Endothelial cell of umbilical vein (primary cell): ENCODE measurements at regions not wholly inside any gene's neighbourhood (a gene's known extent, or its start where the extent isn't known, plus 50 kb on each side); places are given as distances from the start of the nearest gene placed in this dataset.

Experiments used
- BruUV-seq: library from RNA; stranded (reverse); fragments of 400-500 nt; replicated peaks from 2 replicates; lab custom pipeline; 2021; lab: Mats Ljungman, UMichigan
- CTCF ChIA-PET: fragments of 300-600, 350-600 bp; sonication (Branson Sonifier 250); formaldehyde crosslinking; loops from one replicate; lab custom pipeline; 2021; ENCODE audit warnings: antibody characterized with exemption, inconsistent platforms; lab: Charles Lee
- POLR2A ChIA-PET: fragments of 300-600, 350-600 bp; sonication (Branson Sonifier 250); formaldehyde crosslinking; loops from one replicate; lab custom pipeline; 2021; ENCODE audit warnings: antibody characterized with exemption, inconsistent platforms; lab: Charles Lee
- DNase-seq: peaks from one replicate; pipeline ENCODE4 v3.0.0-alpha.2; 2011; ENCODE audit warnings: low read depth, low spot score
- FAIRE-seq: peaks from 2 replicates; lab custom pipeline; 2011; peaks lifted over from hg19 to GRCh38; lab: Jason Lieb, UNC
- H2AFZ ChIP-seq: 2 replicates; pipeline ENCODE4 v1.6.0; 2012; ENCODE audit warnings: low read depth, low read length, control low read depth, inconsistent platforms
- H3K27ac ChIP-seq: 2 replicates; pipeline ENCODE4 v1.5.1; 2011; ENCODE audit warnings: low read depth, mild to moderate bottlenecking, control low read depth, low read length, moderate library complexity; ENCODE audit not compliant: insufficient read depth
- H3K27me3 ChIP-seq, 2 experiments: 2 replicates each; pipeline versions ENCODE4 v1.6.0 to v1.6.1; 2011; ENCODE audit warnings: low read length in 2 of 2, mixed read lengths in 1 of 2; ENCODE audit not compliant: control insufficient read depth in 2 of 2, insufficient read depth in 2 of 2
- H3K36me3 ChIP-seq, 2 experiments: 2 replicates in 1 of 2; 3 replicates in 1 of 2; pipeline ENCODE4 v1.5.1; 2011; ENCODE audit warnings: low read length in 2 of 2, mild to moderate bottlenecking in 1 of 2, moderate library complexity in 1 of 2; ENCODE audit not compliant: control insufficient read depth in 2 of 2, insufficient read depth in 2 of 2; ENCODE audit errors: extremely low read depth in 1 of 2
- H3K4me1 ChIP-seq: 3 replicates; pipeline ENCODE4 v1.5.1; 2011; ENCODE audit warnings: mild to moderate bottlenecking, low read length; ENCODE audit not compliant: control insufficient read depth, insufficient read depth; ENCODE audit errors: extremely low read depth
- H3K4me2 ChIP-seq: 2 replicates; pipeline ENCODE4 v1.6.1; 2011; ENCODE audit warnings: low read length, control low read depth, mixed read lengths; ENCODE audit not compliant: insufficient read depth
- H3K4me3 ChIP-seq, 3 experiments: fragments of 200-600 bp in 1 of 3; sonication (generic), shearing (Covaris generic) in 1 of 3; replicated peaks in 1 of 3; 2 replicates each; pipeline ENCODE4 v1.5.1; 2011 to 2016; ENCODE audit warnings: control low read depth in 3 of 3, low read length in 3 of 3, mild to moderate bottlenecking in 2 of 3, inconsistent platforms in 1 of 3, low read depth in 1 of 3, moderate library complexity in 1 of 3; ENCODE audit not compliant: insufficient read depth in 1 of 3
- H3K79me2 ChIP-seq: 2 replicates; pipeline ENCODE4 v1.6.0; 2012; ENCODE audit warnings: low read length, inconsistent platforms; ENCODE audit not compliant: control insufficient read depth, insufficient read depth
- H3K9ac ChIP-seq: replicated peaks from 2 replicates; pipeline ENCODE3; 2011; ENCODE audit warnings: low read length, control low read depth; ENCODE audit not compliant: insufficient read depth; ENCODE audit errors: extremely low read depth
- H3K9me1 ChIP-seq: replicated peaks from 3 replicates; pipeline ENCODE4 v1.6.0; 2011; ENCODE audit warnings: mild to moderate bottlenecking, low read length; ENCODE audit not compliant: control insufficient read depth, insufficient read depth; ENCODE audit errors: extremely low read depth
- H3K9me3 ChIP-seq: replicated peaks from 2 replicates; pipeline ENCODE4 v1.5.1; 2012; ENCODE audit warnings: low read length, inconsistent platforms; ENCODE audit not compliant: control insufficient read depth, insufficient read depth
- H4K20me1 ChIP-seq: replicated peaks from 2 replicates; pipeline ENCODE3; 2011; ENCODE audit warnings: mild to moderate bottlenecking, low read length; ENCODE audit not compliant: control insufficient read depth, insufficient read depth; ENCODE audit errors: extremely low read depth
- EZH2 ChIP-seq: IDR thresholded peaks from 2 replicates; pipeline ENCODE4 v1.6.1; 2012; ENCODE audit warnings: borderline replicate concordance, low read depth, mild to moderate bottlenecking, moderate library complexity, low read length, inconsistent platforms; ENCODE audit not compliant: severe bottlenecking
- FOS ChIP-seq: IDR thresholded peaks from 2 replicates; pipeline ENCODE4 v1.6.1; 2011; ENCODE audit warnings: mild to moderate bottlenecking, low read length, moderate library complexity, borderline replicate concordance; ENCODE audit not compliant: insufficient read depth
- GATA2 ChIP-seq: IDR thresholded peaks from 2 replicates; pipeline ENCODE4 v1.7.0; 2011; ENCODE audit warnings: low read depth, mild to moderate bottlenecking, moderate library complexity, mixed read lengths, low read length; ENCODE audit not compliant: insufficient read length, insufficient read depth
- JUN ChIP-seq: IDR thresholded peaks from 2 replicates; pipeline ENCODE4 v1.6.1; 2011; ENCODE audit warnings: borderline replicate concordance, low read depth; ENCODE audit not compliant: insufficient read length, insufficient read depth
- MYC ChIP-seq: IDR thresholded peaks from one replicate; pipeline ENCODE4 v1.6.1; 2011; ENCODE audit warnings: mild to moderate bottlenecking, low read depth, low read length
- POLR2A ChIP-seq: IDR thresholded peaks from 2 replicates; pipeline ENCODE4 v1.6.1; 2012; ENCODE audit warnings: low read depth, mild to moderate bottlenecking, control low read depth, low read length
- POLR2AphosphoS5 ChIP-seq: IDR thresholded peaks from 2 replicates; pipeline ENCODE4 v1.6.1; 2012; ENCODE audit warnings: low read depth, mild to moderate bottlenecking, control low read depth, low read length, moderate library complexity; ENCODE audit not compliant: insufficient read depth
- dilution Hi-C: fragments of 300-500 bp; cut with MboI; formaldehyde crosslinking; loops from one replicate; pipeline ENCODE4 v1.15.0; 2019; ENCODE audit warnings: low sequenced_read_pairs; ENCODE audit not compliant: extremely low pct_ligation_motif_present
- intact Hi-C: fragments of 100-400 bp; cut with micrococcal nuclease; formaldehyde crosslinking; loops from one replicate; pipeline ENCODE4 v1.10.0; 2022
- TF ChIP-seq, protein P1 (sequence below): IDR thresholded peaks from 2 replicates; pipeline ENCODE4 v1.6.1; 2011; ENCODE audit not compliant: insufficient read depth, insufficient read length
- TF ChIP-seq, protein P2 (sequence below), 2 donors: IDR thresholded peaks; 1 replicate in 1 of 2; 2 replicates in 1 of 2; pipeline ENCODE4 v1.5.1; 2011; ENCODE audit warnings: low read length in 2 of 2, mild to moderate bottlenecking in 2 of 2, moderate library complexity in 2 of 2, control low read depth in 1 of 2, inconsistent platforms in 1 of 2, low read depth in 1 of 2; ENCODE audit not compliant: insufficient read depth in 1 of 2; ENCODE audit errors: extremely low read depth in 1 of 2

DNA sequence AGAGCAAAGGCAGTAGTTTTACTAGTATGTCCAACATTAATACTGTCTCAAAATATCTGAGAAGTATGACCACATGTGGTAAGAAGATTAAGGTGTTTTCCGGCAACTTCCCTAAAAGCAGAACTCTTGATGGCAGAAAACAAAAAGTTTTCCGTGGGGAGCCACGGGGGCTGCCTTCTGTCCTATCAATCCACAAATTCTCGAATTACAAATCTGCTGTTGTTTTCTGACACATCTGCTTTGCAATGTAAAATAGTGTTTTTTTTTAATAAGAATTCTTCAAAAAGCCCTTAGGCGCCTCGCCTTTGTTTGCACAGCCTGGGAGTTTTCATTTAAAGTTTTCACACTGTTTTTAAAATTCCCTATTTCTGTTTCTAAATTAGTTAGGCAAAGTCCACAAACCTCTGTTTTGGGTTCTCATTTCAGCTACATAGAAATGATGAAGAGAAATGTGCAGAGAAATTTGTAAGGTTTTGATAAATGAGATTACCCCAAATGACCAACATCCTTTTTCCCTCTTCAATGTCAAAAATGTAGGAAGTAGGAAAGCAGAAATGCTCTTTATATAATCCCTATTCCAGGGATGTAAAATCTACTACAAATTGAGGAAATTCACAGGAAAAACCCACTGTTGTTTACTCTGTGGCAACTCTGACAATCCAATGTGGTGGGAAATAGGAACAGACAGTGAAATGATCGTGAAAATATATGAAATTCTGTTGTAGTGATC lies 385.8 kb downstream of the ZEB2 start:
- H4K20me1 ChIP-seq: no peaks in the 10 kb centered on the region
- no peaks in the 10 kb centered on the region for H3K79me2 ChIP-seq
- H3K9ac ChIP-seq: no peak overlapping the region
- H3K36me3 ChIP-seq: no peaks in the 10 kb centered on the region
- no peak for TF ChIP-seq MYC
- no peak for TF ChIP-seq GATA2
- TF ChIP-seq EZH2: no peak
- no peak for TF ChIP-seq POLR2AphosphoS5
- TF ChIP-seq, protein P1, sequence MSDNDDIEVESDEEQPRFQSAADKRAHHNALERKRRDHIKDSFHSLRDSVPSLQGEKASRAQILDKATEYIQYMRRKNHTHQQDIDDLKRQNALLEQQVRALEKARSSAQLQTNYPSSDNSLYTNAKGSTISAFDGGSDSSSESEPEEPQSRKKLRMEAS: no peak
- no peak for TF ChIP-seq POLR2A
- TF ChIP-seq JUN: no peak
- no peak for TF ChIP-seq FOS
- TF ChIP-seq, protein P2, sequence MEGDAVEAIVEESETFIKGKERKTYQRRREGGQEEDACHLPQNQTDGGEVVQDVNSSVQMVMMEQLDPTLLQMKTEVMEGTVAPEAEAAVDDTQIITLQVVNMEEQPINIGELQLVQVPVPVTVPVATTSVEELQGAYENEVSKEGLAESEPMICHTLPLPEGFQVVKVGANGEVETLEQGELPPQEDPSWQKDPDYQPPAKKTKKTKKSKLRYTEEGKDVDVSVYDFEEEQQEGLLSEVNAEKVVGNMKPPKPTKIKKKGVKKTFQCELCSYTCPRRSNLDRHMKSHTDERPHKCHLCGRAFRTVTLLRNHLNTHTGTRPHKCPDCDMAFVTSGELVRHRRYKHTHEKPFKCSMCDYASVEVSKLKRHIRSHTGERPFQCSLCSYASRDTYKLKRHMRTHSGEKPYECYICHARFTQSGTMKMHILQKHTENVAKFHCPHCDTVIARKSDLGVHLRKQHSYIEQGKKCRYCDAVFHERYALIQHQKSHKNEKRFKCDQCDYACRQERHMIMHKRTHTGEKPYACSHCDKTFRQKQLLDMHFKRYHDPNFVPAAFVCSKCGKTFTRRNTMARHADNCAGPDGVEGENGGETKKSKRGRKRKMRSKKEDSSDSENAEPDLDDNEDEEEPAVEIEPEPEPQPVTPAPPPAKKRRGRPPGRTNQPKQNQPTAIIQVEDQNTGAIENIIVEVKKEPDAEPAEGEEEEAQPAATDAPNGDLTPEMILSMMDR (IDR thresholded peaks at IDR 0.05; ENCODE audit: extremely low read depth in 1 of 2, insufficient read depth in 1 of 2, low read depth in 1 of 2, low read length in 2 of 2): no peak
- H3K4me2 ChIP-seq: no peak overlapping the region
- H3K4me3 ChIP-seq: no peak overlapping the region
- H3K27me3 ChIP-seq: no peaks in the 10 kb centered on the region
- no peaks in the 10 kb centered on the region for H3K9me1 ChIP-seq
- POLR2A ChIA-PET: no interaction called here
- BruUV-seq: no TSS peak
- no peak for FAIRE-seq
- peaks cover 9% of the 10 kb centered on the region for H3K4me1 ChIP-seq
- intact Hi-C loops (no loop called here), dilution Hi-C loops (no loop called here)
- H3K9me3 ChIP-seq: no peaks in the 10 kb centered on the region
- no peak for DNase-seq
- CTCF ChIA-PET: no interaction called here
- no peak overlapping the region for H2AFZ ChIP-seq
- no peak overlapping the region for H3K27ac ChIP-seq
